Heart right ventricle (tissue), 16 donors: ENCODE measurements at regions not wholly inside any gene's neighbourhood (a gene's known extent, or its start where the extent isn't known, plus 50 kb on each side); places are given as distances from the start of the nearest gene placed in this dataset.
A peak's percentile ranks its signal among the peaks of the same experiment; 100 is the strongest.

Experiments
- ATAC-seq, 8 donors: fragments of 200-7000 bp; cut with Tn5 transposase; one replicate each; pipeline ENCODE4 v1.9.1; 2020; ENCODE audit warnings: mild to moderate bottlenecking in 8 of 8, moderate library complexity in 8 of 8, moderate number of reproducible peaks in 1 of 8
- DNase-seq, 2 donors: peaks; one replicate each; pipeline ENCODE4 v3.0.0-alpha.2; 2020
- H3K27ac ChIP-seq, 10 donors: fragments of 200-600 bp; sonication (generic) in 2 of 10; one replicate each; pipeline versions ENCODE4 v1.5.0 to v1.8.0; 2020 to 2022; ENCODE audit warnings: mild to moderate bottlenecking in 3 of 10
- H3K27me3 ChIP-seq, 7 donors: fragments of 200-600 bp; one replicate each; pipeline ENCODE4 v1.8.0; 2021 to 2022; ENCODE audit warnings: mild to moderate bottlenecking in 2 of 7
- H3K36me3 ChIP-seq, 9 donors: fragments of 200-600 bp; sonication (generic) in 1 of 9; one replicate each; pipeline versions ENCODE4 v1.5.0 to v1.8.0; 2020 to 2022; ENCODE audit warnings: mild to moderate bottlenecking in 2 of 9
- H3K4me1 ChIP-seq, 9 donors: fragments of 200-600 bp; sonication (generic) in 1 of 9; one replicate each; pipeline versions ENCODE4 v1.5.0 to v1.8.0; 2020 to 2022; ENCODE audit warnings: mild to moderate bottlenecking in 4 of 9
- H3K4me3 ChIP-seq, 10 donors: fragments of 200-600 bp; sonication (generic) in 2 of 10; one replicate each; pipeline versions ENCODE4 v1.5.0 to v1.8.0; 2020 to 2022; ENCODE audit warnings: mild to moderate bottlenecking in 7 of 10, moderate library complexity in 2 of 10
- H3K9me3 ChIP-seq, 11 donors: fragments of 200-600 bp in 10 of 11; sonication (generic) in 2 of 11; one replicate each; pipeline versions ENCODE4 v1.5.0 to v1.8.0; 2013 to 2022; ENCODE audit warnings: mild to moderate bottlenecking in 2 of 11, control low read depth in 1 of 11, moderate library complexity in 1 of 11
- WGBS, 2 donors: extraction: QIAGEN DNeasy Blood & Tissue Kit; methylation state at CpG; one replicate each; pipeline ENCODE4 v1.1.7; 2013; ENCODE audit warnings: inconsistent platforms in 1 of 2; 5-methylcytosine and 5-hydroxymethylcytosine counted together
- intact Hi-C, 10 donors: fragments of 100-400 bp; cut with DNase I; formaldehyde crosslinking; loops; one replicate each; pipeline versions ENCODE4 v1.11.1 to v1.14.2; 2022
- TF ChIP-seq, protein P1 (sequence below), 9 donors: fragments of 200-600 bp; sonication (generic) in 2 of 9; IDR thresholded peaks; one replicate each; pipeline versions ENCODE4 v1.5.0 to v1.8.0; 2021 to 2022; ENCODE audit warnings: antibody characterized with exemption in 9 of 9, mild to moderate bottlenecking in 5 of 9, moderate library complexity in 1 of 9
- donor health status: Arrhythmogenic right ventricular cardiomyopathy.
- donor health status: ischemic (EF 13 %, LVEDD 7.1; RV severe dilation, severe dysfunction).
- donor health status: healthy with polysubstance abuse.
- donor health status: DM: no; HTN: yes; CAD: no.
- donor health status: DM: no; HTN: no; CAD: no.
- donor health status: ischemic (EF 25% LVEDD 6.9; RV normal size, moderate dysfunction).
- donor health status: ischemic (EF 25% LVEDD 5.7; RV mildly dilated, moderate dysfunction).
- donor health status: healthy.
- donor health status: DM: yes; HTN: yes; CAD: no.
- donor health status: Ischemic cardiomyopathy.
- donor health status: ischemic (EF 35%, LVEDD 5.7; RV mildly dilated, moderate dysfunction).
- donor health status: nonischemic (EF 11% LVEDD 7.7; RV severe dilation, severe dysfunction).
- donor health status: DM: yes; HTN: yes; CAD: no.
- donor health status: PGD.
- donor health status: ischemic (EF 29% LVEDD 5.4; RV normal size, mild dysfunction).
- donor health status: nonischemic (EF 23%, LVEDD 6.1; RV moderate dilation, normal function).

DNA sequence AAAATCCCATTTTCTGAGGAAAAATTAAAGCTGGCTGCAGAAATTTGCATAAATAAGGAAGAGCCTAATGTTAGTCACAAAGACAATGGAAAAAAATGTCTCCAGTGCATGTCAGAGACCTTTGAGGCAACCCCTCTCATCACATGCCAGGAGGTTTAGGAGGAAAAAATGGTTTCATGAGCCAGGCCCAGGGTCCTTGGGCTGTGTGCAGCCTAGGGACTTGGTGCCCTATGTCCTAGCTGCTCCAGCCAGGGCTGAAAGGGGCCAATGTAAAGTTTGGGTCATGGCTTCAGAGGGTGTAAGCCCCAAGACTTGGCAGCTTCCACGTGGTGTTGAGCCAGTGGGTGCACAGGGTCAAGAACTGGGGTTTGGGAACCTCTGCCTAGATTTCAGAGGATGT lies 1252.6 kb downstream of the PCDH9 start:
- TF ChIP-seq, protein P1, sequence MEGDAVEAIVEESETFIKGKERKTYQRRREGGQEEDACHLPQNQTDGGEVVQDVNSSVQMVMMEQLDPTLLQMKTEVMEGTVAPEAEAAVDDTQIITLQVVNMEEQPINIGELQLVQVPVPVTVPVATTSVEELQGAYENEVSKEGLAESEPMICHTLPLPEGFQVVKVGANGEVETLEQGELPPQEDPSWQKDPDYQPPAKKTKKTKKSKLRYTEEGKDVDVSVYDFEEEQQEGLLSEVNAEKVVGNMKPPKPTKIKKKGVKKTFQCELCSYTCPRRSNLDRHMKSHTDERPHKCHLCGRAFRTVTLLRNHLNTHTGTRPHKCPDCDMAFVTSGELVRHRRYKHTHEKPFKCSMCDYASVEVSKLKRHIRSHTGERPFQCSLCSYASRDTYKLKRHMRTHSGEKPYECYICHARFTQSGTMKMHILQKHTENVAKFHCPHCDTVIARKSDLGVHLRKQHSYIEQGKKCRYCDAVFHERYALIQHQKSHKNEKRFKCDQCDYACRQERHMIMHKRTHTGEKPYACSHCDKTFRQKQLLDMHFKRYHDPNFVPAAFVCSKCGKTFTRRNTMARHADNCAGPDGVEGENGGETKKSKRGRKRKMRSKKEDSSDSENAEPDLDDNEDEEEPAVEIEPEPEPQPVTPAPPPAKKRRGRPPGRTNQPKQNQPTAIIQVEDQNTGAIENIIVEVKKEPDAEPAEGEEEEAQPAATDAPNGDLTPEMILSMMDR (IDR thresholded peaks at IDR 0.05), result no peak
- ATAC-seq, result no peak

DNA sequence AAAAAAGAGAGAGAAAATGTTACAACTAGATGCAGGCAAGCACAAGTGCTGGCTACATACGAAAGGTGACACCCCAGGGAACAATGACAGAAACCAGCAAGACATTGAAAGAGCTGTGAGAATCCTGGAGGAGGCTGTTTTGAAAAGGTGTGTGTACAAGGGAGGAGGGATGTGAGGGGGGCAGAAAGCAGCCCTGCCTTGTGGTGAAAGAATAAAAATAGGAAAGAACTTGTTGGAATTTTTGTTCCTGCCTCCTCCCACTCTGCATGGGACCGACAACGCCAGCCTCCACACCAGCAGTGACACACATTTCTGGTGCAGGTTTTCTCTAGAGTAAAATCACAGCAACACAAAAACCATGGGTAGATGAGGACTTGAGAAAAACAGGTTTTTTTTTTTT lies 1258.6 kb downstream of the PCDH9 start:
- TF ChIP-seq, protein P1 (IDR thresholded peaks at IDR 0.05), result no peak
- H3K4me3 ChIP-seq, result no peak overlapping the region
- H3K9me3 ChIP-seq, result peaks cover 0 to 12% (median 0%) of the 10 kb centered on the region in 11 donors
- no peak overlapping the region for H3K27ac ChIP-seq
- no peak for ATAC-seq
- H3K27me3 ChIP-seq, result no peaks in the 10 kb centered on the region
- intact Hi-C loops, result no loop called here
- H3K4me1 ChIP-seq, result no peaks in the 10 kb centered on the region
- no peak for DNase-seq
- WGBS, 2 donors, result 61 to 68% methylated on average over 3 of the region's 3 CpGs
- H3K36me3 ChIP-seq, result no peaks in the 10 kb centered on the region

More for the DNA sequence above, 1252.6 kb downstream of the PCDH9 start:
- no peak overlapping the region for H3K4me3 ChIP-seq
- no peak overlapping the region for H3K27ac ChIP-seq
- peaks cover 0 to 21% (median 0%) of the 10 kb centered on the region in 11 donors for H3K9me3 ChIP-seq
- no peaks in the 10 kb centered on the region for H3K36me3 ChIP-seq
- intact Hi-C loops, result no loop called here
- H3K4me1 ChIP-seq, result no peaks in the 10 kb centered on the region
- DNase-seq, result no peak
- no peaks in the 10 kb centered on the region for H3K27me3 ChIP-seq
- WGBS, 2 donors, result 48 to 50% methylated on average over 1 of the region's 1 CpG

DNA sequence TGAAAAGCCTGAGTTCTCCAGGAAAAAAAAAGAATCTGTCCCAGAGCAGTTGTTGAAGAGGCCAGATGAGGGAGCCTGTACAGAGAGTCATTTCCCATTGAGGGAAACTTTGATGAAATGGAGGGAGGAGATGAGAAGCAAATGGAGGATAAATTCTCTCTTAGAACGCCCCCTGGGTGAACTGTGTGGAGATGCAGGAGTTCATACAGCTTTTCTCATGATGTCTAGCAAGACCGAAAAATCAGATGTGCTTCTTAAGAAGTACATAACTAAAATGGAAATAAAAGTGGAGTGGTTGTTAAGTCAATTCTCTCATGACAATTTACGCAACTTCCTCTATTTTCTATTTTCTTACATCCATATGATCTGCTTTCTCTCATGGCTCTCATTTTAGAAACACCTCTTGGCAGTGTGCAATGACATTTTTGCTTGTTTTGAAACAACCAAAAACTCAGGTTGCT lies 1263.1 kb downstream of the PCDH9 start:
- Histone ChIP-seq H3K9me3 (peaks cover 0 to 14% (median 0%) of the 10 kb centered on the region in 11 donors), H3K27ac (no peak overlapping the region), H3K27me3 (no peaks in the 10 kb centered on the region), H3K4me3 (no peak overlapping the region), H3K4me1 (no peaks in the 10 kb centered on the region), H3K36me3 (no peaks in the 10 kb centered on the region)
- TF ChIP-seq, protein P1 (IDR thresholded peaks at IDR 0.05), result peak in 4 of 9 donors; percentile 10 to 22 (median 20)
- ATAC-seq, result no peak
- 60 to 75% methylated on average over 3 of the region's 3 CpGs for WGBS, 2 donors
- DNase-seq, result no peak
- intact Hi-C loops, result no loop called here

DNA sequence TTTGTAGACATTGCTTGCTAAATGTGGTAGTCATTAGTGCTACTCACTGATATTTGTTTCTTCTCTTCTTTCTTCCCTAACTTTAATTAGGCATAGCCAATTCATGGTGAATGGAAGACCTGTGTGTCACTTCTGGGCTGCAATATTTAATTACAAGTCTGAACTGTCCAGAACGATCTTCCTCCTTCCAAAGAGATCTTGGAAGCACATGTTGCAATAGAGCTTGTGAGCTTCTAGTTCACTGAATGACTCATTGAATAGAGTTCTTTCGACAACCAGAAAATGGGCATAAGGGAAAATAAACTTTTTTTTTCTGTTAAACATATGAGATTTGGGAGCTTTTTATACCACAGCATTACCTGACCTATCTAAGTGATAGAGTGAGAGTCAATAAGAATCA lies 1264.6 kb downstream of the PCDH9 start:
- Histone ChIP-seq H3K4me3 (no peak overlapping the region), H3K4me1 (no peaks in the 10 kb centered on the region), H3K9me3 (peaks cover 0 to 16% (median 0%) of the 10 kb centered on the region in 11 donors), H3K36me3 (no peaks in the 10 kb centered on the region), H3K27ac (no peak overlapping the region), H3K27me3 (no peaks in the 10 kb centered on the region)
- DNase-seq (no peak), ATAC-seq (no peak)
- TF ChIP-seq, protein P1 (IDR thresholded peaks at IDR 0.05), result no peak
- intact Hi-C loops, result no loop called here
- 82 to 94% methylated on average over 2 of the region's 2 CpGs for WGBS, 2 donors
